ENCODE measurements at regions not wholly inside any gene's neighbourhood (a gene's known extent, or its start where the extent isn't known, plus 50 kb on each side); places are given as distances from the start of the nearest gene placed in this dataset.

DNA sequence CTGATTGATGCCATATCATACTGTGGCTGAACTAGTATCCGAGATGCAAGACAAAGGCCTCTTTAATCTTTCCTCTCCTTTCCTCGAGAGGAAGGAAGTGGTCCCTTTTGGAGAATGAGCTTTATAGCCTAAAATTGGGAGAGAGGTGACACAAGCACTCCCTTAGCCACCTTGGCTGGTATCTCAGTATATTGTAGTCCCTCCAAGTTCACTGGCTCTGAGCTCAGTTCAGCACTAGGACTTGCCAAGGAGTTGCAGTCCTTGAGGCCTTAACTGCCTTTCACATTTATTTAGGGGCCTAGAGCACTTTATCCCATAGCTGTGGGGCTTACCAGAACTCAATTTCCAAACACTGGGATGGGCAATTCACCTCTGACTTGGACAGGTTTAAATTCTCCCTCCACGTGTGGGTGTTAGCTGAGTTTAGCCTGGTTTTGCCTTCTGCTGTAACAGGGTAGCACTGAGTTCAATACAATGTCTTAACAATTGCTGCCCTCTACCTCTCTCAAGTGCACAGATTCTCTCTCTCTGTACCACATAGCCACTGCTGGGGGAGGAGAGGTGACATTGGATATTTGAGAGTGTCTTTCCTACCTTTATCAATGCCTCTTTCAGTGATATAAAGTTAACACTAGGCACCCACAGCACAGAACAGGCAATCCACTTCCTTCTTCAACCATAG, 216.4 kb downstream of the TECRL start:
- TF ChIP-seq, protein P1, sequence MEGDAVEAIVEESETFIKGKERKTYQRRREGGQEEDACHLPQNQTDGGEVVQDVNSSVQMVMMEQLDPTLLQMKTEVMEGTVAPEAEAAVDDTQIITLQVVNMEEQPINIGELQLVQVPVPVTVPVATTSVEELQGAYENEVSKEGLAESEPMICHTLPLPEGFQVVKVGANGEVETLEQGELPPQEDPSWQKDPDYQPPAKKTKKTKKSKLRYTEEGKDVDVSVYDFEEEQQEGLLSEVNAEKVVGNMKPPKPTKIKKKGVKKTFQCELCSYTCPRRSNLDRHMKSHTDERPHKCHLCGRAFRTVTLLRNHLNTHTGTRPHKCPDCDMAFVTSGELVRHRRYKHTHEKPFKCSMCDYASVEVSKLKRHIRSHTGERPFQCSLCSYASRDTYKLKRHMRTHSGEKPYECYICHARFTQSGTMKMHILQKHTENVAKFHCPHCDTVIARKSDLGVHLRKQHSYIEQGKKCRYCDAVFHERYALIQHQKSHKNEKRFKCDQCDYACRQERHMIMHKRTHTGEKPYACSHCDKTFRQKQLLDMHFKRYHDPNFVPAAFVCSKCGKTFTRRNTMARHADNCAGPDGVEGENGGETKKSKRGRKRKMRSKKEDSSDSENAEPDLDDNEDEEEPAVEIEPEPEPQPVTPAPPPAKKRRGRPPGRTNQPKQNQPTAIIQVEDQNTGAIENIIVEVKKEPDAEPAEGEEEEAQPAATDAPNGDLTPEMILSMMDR (conservative IDR thresholded peaks at IDR 0.05): no peak; the same call in 1 of the 2 replicates
- no peak for TF ChIP-seq ZFX (IDR thresholded peaks at IDR 0.05)

Measured in C4-2B (cell line).